Gastroesophageal sphincter (tissue), 4 donors: ENCODE measurements at regions not wholly inside any gene's neighbourhood (a gene's known extent, or its start where the extent isn't known, plus 50 kb on each side); places are given as distances from the start of the nearest gene placed in this dataset.

Experiments
- ATAC-seq: fragments of 150-250 bp; one replicate; pipeline ENCODE4 v1.9.1; 2016; ENCODE audit warnings: mild to moderate bottlenecking, moderate library complexity
- H3K27ac ChIP-seq, 4 donors: fragments of 200-600 bp; sonication (generic) in 3 of 4; 1 replicate in 3 of 4; 2 replicates in 1 of 4; pipeline ENCODE4 v1.5.1; 2016 to 2019
- H3K27me3 ChIP-seq: fragments of 200-600 bp; sonication (generic); one replicate; pipeline ENCODE4 v1.5.1; 2019
- H3K36me3 ChIP-seq, 2 donors: fragments of 200-600 bp; sonication (generic); one replicate each; pipeline ENCODE4 v1.5.1; 2019; ENCODE audit warnings: control low read depth in 1 of 2
- H3K4me1 ChIP-seq, 3 donors: fragments of 200-600 bp; sonication (generic); 1 replicate in 2 of 3; 2 replicates in 1 of 3; pipeline ENCODE4 v1.5.1; 2016 to 2019; ENCODE audit warnings: control low read depth in 2 of 3
- H3K4me3 ChIP-seq, 2 donors: fragments of 200-600 bp; sonication (generic); one replicate each; pipeline ENCODE4 v1.5.1; 2019; ENCODE audit warnings: mild to moderate bottlenecking in 1 of 2, moderate library complexity in 1 of 2
- H3K9me3 ChIP-seq, 3 donors: fragments of 200-600 bp; sonication (generic); one replicate each; pipeline ENCODE4 v1.5.1; 2017 to 2019; ENCODE audit warnings: control low read depth in 2 of 3
- CTCF ChIP-seq, 4 experiments: fragments of 200-600 bp in 2 of 4; fragments of 450-650 bp in 2 of 4; sonication (generic) in 1 of 4; IDR thresholded peaks; one replicate each; pipeline ENCODE4 v1.5.1; 2017 to 2019; ENCODE audit warnings: antibody characterized with exemption in 4 of 4, mild to moderate bottlenecking in 2 of 4, moderate library complexity in 2 of 4
- EP300 ChIP-seq: sonication (generic); formaldehyde crosslinking; IDR thresholded peaks from one replicate; pipeline ENCODE4 v1.6.1; 2017; ENCODE audit warnings: antibody characterized with exemption, mild to moderate bottlenecking
- POLR2A ChIP-seq, 2 donors: fragments of 450-650 bp; IDR thresholded peaks; one replicate each; pipeline ENCODE4 v1.6.1; 2017; ENCODE audit warnings: antibody characterized with exemption in 2 of 2, mild to moderate bottlenecking in 2 of 2, moderate library complexity in 1 of 2
- POLR2AphosphoS5 ChIP-seq: sonication (generic); formaldehyde crosslinking; IDR thresholded peaks from one replicate; pipeline ENCODE4 v1.6.1; 2017; ENCODE audit warnings: antibody characterized with exemption
- WGBS, 2 donors: methylation state at CpG; one replicate each; pipeline ENCODE4 v1.1.5; 2018; ENCODE audit warnings: low coverage in 1 of 2; 5-methylcytosine and 5-hydroxymethylcytosine counted together

- no peaks in the 10 kb centered on the region for H3K4me1 ChIP-seq
- WGBS, 2 donors: no CpG with 5 or more reads among the region's 8 CpGs
- H3K36me3 ChIP-seq: no peaks in the 10 kb centered on the region
- no peaks in the 10 kb centered on the region for H3K9me3 ChIP-seq
- no peak overlapping the region for H3K4me3 ChIP-seq
- no peak overlapping the region for H3K27ac ChIP-seq
- TF ChIP-seq EP300: no peak
- no peak for TF ChIP-seq POLR2A (IDR thresholded peaks at IDR 0.05)
- no peak for TF ChIP-seq CTCF (IDR thresholded peaks at IDR 0.05)
- no peak for TF ChIP-seq POLR2AphosphoS5
- no peak for ATAC-seq
- peaks cover 26% of the 10 kb centered on the region for H3K27me3 ChIP-seq
These were observed 245.2 kb downstream of the AACS start for GRCh38 chr12:125310461-125310860.

DNA sequence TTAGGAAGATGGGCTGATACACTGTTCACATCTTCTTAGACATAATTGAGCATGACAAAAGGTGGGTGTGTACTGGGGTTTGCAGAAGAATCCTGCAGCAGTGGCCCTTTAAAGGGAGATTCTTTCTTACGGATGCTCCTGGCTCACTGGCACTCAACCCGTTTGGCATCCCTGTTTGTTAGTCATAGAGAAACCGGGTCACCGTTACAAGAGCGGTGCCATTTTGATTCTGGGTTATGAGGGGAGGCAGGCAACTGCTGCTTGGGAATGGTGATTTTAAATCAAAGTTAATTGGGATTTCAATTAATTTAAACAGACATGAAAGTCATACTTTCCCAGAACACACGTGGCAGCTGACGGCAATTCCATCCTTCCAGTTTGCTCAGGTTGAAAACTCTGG, 245.8 kb downstream of the AACS start:
- TF ChIP-seq CTCF (IDR thresholded peaks at IDR 0.05) (no peak), POLR2A (IDR thresholded peaks at IDR 0.05) (no peak), EP300 (no peak), POLR2AphosphoS5 (no peak)
- WGBS, 2 donors: 83 to 92% methylated on average over 2 to 7 of the region's 7 CpGs
- H3K9me3 ChIP-seq: no peaks in the 10 kb centered on the region
- ATAC-seq: no peak
- H3K4me1 ChIP-seq: no peaks in the 10 kb centered on the region
- peaks cover 32% of the 10 kb centered on the region for H3K27me3 ChIP-seq
- H3K27ac ChIP-seq: no peak overlapping the region
- H3K4me3 ChIP-seq: no peak overlapping the region
- H3K36me3 ChIP-seq: no peaks in the 10 kb centered on the region

- ATAC-seq: no peak
- no peak overlapping the region for H3K27ac ChIP-seq
- no peaks in the 10 kb centered on the region for H3K4me1 ChIP-seq
- no peaks in the 10 kb centered on the region for H3K36me3 ChIP-seq
- TF ChIP-seq CTCF (IDR thresholded peaks at IDR 0.05): no peak
- TF ChIP-seq EP300: no peak
- no peak for TF ChIP-seq POLR2AphosphoS5
- TF ChIP-seq POLR2A (IDR thresholded peaks at IDR 0.05): no peak
- peaks cover 45% of the 10 kb centered on the region for H3K27me3 ChIP-seq
- no peaks in the 10 kb centered on the region for H3K9me3 ChIP-seq
- no peak overlapping the region for H3K4me3 ChIP-seq
- WGBS, 2 donors: no CpG with 5 or more reads among the region's 3 CpGs
These were observed 247.2 kb downstream of the AACS start for GRCh38 chr12:125312471-125312870.

GRCh38 chr12:125314051-125314755, 249.0 kb downstream of the AACS start:
- H3K9me3 ChIP-seq: no peaks in the 10 kb centered on the region
- ATAC-seq: no peak
- no peak for TF ChIP-seq CTCF (IDR thresholded peaks at IDR 0.05)
- TF ChIP-seq EP300: no peak
- no peak for TF ChIP-seq POLR2A (IDR thresholded peaks at IDR 0.05)
- TF ChIP-seq POLR2AphosphoS5: no peak
- 10 to 34% methylated on average over 4 to 5 of the region's 22 CpGs for WGBS, 2 donors
- no peak overlapping the region for H3K4me3 ChIP-seq
- no peaks in the 10 kb centered on the region for H3K36me3 ChIP-seq
- H3K27ac ChIP-seq: peak overlapping the region in 1 of 4 donors; percentile 42
- peaks cover 60% of the 10 kb centered on the region for H3K27me3 ChIP-seq
- no peaks in the 10 kb centered on the region for H3K4me1 ChIP-seq

- WGBS, 2 donors: 100% methylated on average over 1 of the region's 1 CpG; no CpG with 5 or more reads in 1 of the 2 donors
- no peak for TF ChIP-seq POLR2AphosphoS5
- no peak for TF ChIP-seq CTCF (IDR thresholded peaks at IDR 0.05)
- TF ChIP-seq EP300: no peak
- no peak for TF ChIP-seq POLR2A (IDR thresholded peaks at IDR 0.05)
- Histone ChIP-seq H3K4me3 (no peak overlapping the region), H3K4me1 (no peaks in the 10 kb centered on the region), H3K27ac (no peak overlapping the region), H3K9me3 (no peaks in the 10 kb centered on the region), H3K36me3 (no peaks in the 10 kb centered on the region), H3K27me3 (peaks cover 66% of the 10 kb centered on the region)
- ATAC-seq: no peak
These were observed 250.5 kb downstream of the AACS start for GRCh38 chr12:125315771-125316170.
